GM23338 (cell line): ENCODE measurements at regions not wholly inside any gene's neighbourhood (a gene's known extent, or its start where the extent isn't known, plus 50 kb on each side); places are given as distances from the start of the nearest gene placed in this dataset.

Source experiments
- ATAC-seq: fragments of 200-7000 bp; cut with Tn5 transposase; 3 replicates; pipeline ENCODE4 v1.9.1; 2020
- DNase-seq: peaks from one replicate; pipeline ENCODE4 v3.0.0-alpha.2; 2015; ENCODE audit warnings: low spot score
- H2AFZ ChIP-seq: fragments of 200-600 bp; sonication (generic); 2 replicates; pipeline ENCODE4 v1.8.0; 2016; ENCODE audit warnings: antibody characterized with exemption, mild to moderate bottlenecking, moderate library complexity
- H3F3A ChIP-seq: fragments of 200-600 bp; sonication (generic); replicated peaks from 2 replicates; pipeline ENCODE4 v1.8.0; 2017; ENCODE audit warnings: antibody characterized with exemption, mixed run types, low read depth
- H3K27ac ChIP-seq: fragments of 200-600 bp; sonication (generic); 2 replicates; pipeline ENCODE4 v1.6.1; 2016; ENCODE audit warnings: low read depth
- H3K27me3 ChIP-seq: fragments of 200-600 bp; sonication (generic); 2 replicates; pipeline ENCODE4 v1.8.0; 2016; ENCODE audit warnings: mild to moderate bottlenecking, mixed run types, moderate library complexity; ENCODE audit not compliant: insufficient read depth
- H3K36me3 ChIP-seq: fragments of 200-600 bp; sonication (generic); 2 replicates; pipeline ENCODE4 v1.8.0; 2016; ENCODE audit warnings: mild to moderate bottlenecking; ENCODE audit not compliant: insufficient read depth
- H3K4me1 ChIP-seq: fragments of 200-600 bp; sonication (generic); 2 replicates; pipeline ENCODE4 v1.8.0; 2016; ENCODE audit warnings: mild to moderate bottlenecking, moderate library complexity; ENCODE audit not compliant: insufficient read depth
- H3K4me2 ChIP-seq: fragments of 200-600 bp; sonication (generic); 2 replicates; pipeline ENCODE4 v1.7.1; 2017; ENCODE audit warnings: mixed run types
- H3K4me3 ChIP-seq: fragments of 200-600 bp; sonication (generic); 2 replicates; pipeline ENCODE4 v1.6.1; 2016; ENCODE audit warnings: mixed run types
- H3K79me2 ChIP-seq: fragments of 200-600 bp; sonication (generic); replicated peaks from 2 replicates; pipeline ENCODE4 v1.8.0; 2017; ENCODE audit warnings: mild to moderate bottlenecking; ENCODE audit not compliant: insufficient read depth
- H3K9me2 ChIP-seq: fragments of 200-600 bp; sonication (generic); 2 replicates; pipeline ENCODE4 v1.8.0; 2017; ENCODE audit not compliant: insufficient read depth
- H4K20me1 ChIP-seq: fragments of 200-600 bp; sonication (generic); replicated peaks from 2 replicates; pipeline ENCODE4 v1.8.0; 2017; ENCODE audit warnings: mild to moderate bottlenecking; ENCODE audit not compliant: insufficient read depth
- H3K27ac Mint-ChIP-seq: 2 replicates; pipeline ENCODE4 v1.8.0; 2020; ENCODE audit warnings: inconsistent platforms, mild to moderate bottlenecking, moderate library complexity, mixed read lengths
- H3K27me3 Mint-ChIP-seq: 3 replicates; pipeline ENCODE4 v1.8.0; 2022; ENCODE audit warnings: low read depth, mild to moderate bottlenecking, moderate library complexity, mixed read lengths, inconsistent platforms; ENCODE audit not compliant: insufficient read depth, poor library complexity
- H3K36me3 Mint-ChIP-seq: 3 replicates; pipeline ENCODE4 v1.8.0; 2021; ENCODE audit warnings: low read depth, mild to moderate bottlenecking, inconsistent platforms, moderate library complexity, mixed read lengths
- H3K4me1 Mint-ChIP-seq: 3 replicates; pipeline ENCODE4 v1.8.0; 2020; ENCODE audit warnings: mild to moderate bottlenecking, inconsistent platforms, mixed read lengths
- H3K4me3 Mint-ChIP-seq: 3 replicates; pipeline ENCODE4 v1.8.0; 2021; ENCODE audit warnings: moderate library complexity, mild to moderate bottlenecking, inconsistent platforms, mixed read lengths
- H3K9me3 Mint-ChIP-seq: 3 replicates; pipeline ENCODE4 v1.8.0; 2020; ENCODE audit warnings: moderate library complexity, mild to moderate bottlenecking, inconsistent platforms, mixed read lengths
- EZH2 ChIP-seq: fragments of 200-600 bp; sonication (generic); IDR thresholded peaks from one replicate; pipeline ENCODE4 v1.8.0; 2017; ENCODE audit warnings: antibody characterized with exemption, mild to moderate bottlenecking, low read depth; ENCODE audit not compliant: unreplicated experiment
- EZH2phosphoT487 ChIP-seq: fragments of 200-600 bp; sonication (generic); IDR thresholded peaks from one replicate; pipeline ENCODE4 v1.8.1; 2018; ENCODE audit warnings: antibody characterized with exemption; ENCODE audit not compliant: unreplicated experiment
- JUNB ChIP-seq: IDR thresholded peaks from one replicate; pipeline ENCODE4 v1.6.1; 2016; ENCODE audit warnings: antibody characterized with exemption; ENCODE audit not compliant: unreplicated experiment
- NANOG ChIP-seq: IDR thresholded peaks from 2 replicates; pipeline ENCODE4 v1.6.1; 2016; ENCODE audit warnings: antibody characterized with exemption, borderline replicate concordance
- POLR2AphosphoS5 ChIP-seq: IDR thresholded peaks from 2 replicates; pipeline ENCODE4 v1.6.1; 2016; ENCODE audit warnings: antibody characterized with exemption, low read depth
- STAT1 ChIP-seq: IDR thresholded peaks from one replicate; pipeline ENCODE4 v1.6.1; 2016; ENCODE audit warnings: antibody characterized with exemption; ENCODE audit not compliant: unreplicated experiment
- ZNF114 ChIP-seq: fragments of 250-450 bp; sonication (Bioruptor Pico); IDR thresholded peaks from 2 replicates; pipeline ENCODE4 v1.5.0; 2020; ENCODE audit warnings: mild to moderate bottlenecking, moderate library complexity
- ZNF331 ChIP-seq: fragments of 250-450 bp; sonication (Bioruptor Pico); IDR thresholded peaks from 2 replicates; pipeline ENCODE4 v1.5.0; 2020; ENCODE audit warnings: low read depth, mild to moderate bottlenecking, moderate library complexity
- TF ChIP-seq, protein P1 (sequence below), 2 experiments: fragments of 200-600 bp in 1 of 2; sonication (generic) in 1 of 2; conservative IDR thresholded peaks; 2 replicates each; pipeline versions ENCODE4 v1.5.1 to v1.6.1; 2016 to 2017; ENCODE audit warnings: antibody characterized with exemption in 2 of 2, low read depth in 2 of 2, mild to moderate bottlenecking in 2 of 2, moderate library complexity in 1 of 2
- TF ChIP-seq, protein P2 (sequence below): IDR thresholded peaks from one replicate; pipeline ENCODE4 v1.6.1; 2018; ENCODE audit warnings: antibody characterized with exemption; ENCODE audit not compliant: unreplicated experiment
- TF ChIP-seq, protein P3 (sequence below): IDR thresholded peaks from 2 replicates; pipeline ENCODE4 v1.6.1; 2016; ENCODE audit warnings: antibody characterized with exemption

DNA sequence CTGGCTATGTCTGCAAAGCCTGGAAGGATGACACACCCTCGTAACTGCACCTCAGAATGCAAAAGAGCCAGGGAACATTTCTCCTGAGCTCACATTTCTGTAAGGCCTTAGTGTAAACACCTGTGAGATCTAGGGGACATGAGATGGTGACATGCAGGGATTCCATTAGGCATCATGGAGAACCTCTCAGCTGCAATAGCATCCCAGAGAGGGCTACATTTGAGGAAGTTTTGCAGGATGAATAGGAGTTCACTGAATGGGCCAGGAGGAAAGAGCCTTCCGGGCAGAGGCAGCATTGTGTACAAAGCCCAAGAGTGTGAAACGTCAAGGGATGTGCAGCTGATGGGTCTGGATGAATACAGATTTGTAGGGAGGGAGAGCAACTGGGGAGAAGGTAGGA, 223.0 kb upstream of the RPL38 start:
- Histone ChIP-seq H3K4me1 (no peaks in the 10 kb centered on the region), H3K79me2 (no peaks in the 10 kb centered on the region), H3K9me2 (0 out of 2 replicates have a peak, but pooled peaks cover 4% of the 10 kb centered on the region), H3F3A (no peaks in the 10 kb centered on the region), H3K36me3 (no peaks in the 10 kb centered on the region), H3K4me3 (no peak overlapping the region), H3K4me2 (no peak overlapping the region), H4K20me1 (no peaks in the 10 kb centered on the region), H3K27ac (no peak overlapping the region), H3K27me3 (no peaks in the 10 kb centered on the region), H2AFZ (no peak overlapping the region)
- H3K4me1 Mint-ChIP-seq = peaks cover 16% of the 10 kb centered on the region
- TF ChIP-seq EZH2 (no peak), STAT1 (no peak)
- ATAC-seq (no peak), DNase-seq (no peak)
- H3K36me3 Mint-ChIP-seq = no peaks in the 10 kb centered on the region
- no peak overlapping the region for H3K27ac Mint-ChIP-seq
- H3K4me3 Mint-ChIP-seq = no peak overlapping the region
- peaks cover 8% of the 10 kb centered on the region for H3K27me3 Mint-ChIP-seq
- no peaks in the 10 kb centered on the region; the same call in 1 of the 3 replicates for H3K9me3 Mint-ChIP-seq

DNA sequence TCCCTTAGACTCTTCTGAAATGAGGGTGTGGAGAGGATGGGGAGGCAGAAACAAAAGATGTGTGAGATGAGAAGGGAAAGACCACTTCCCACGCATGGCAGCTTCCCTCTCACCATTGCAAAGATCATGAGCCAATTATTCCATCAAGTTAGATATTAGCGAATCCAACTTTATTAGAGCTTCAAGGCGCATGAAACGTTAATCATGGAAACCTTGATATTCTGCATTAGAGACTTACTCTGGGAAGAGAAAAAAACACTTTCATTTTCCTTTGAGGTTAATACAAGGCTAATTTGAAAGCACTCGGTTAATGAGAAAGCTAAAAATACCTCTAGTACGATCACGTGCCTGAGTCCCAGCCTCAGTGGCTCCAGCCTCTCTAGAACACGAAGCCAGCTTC, 220.6 kb upstream of the RPL38 start:
- 0 out of 2 replicates have a peak, but pooled peaks cover 4% of the 10 kb centered on the region for H3K9me2 ChIP-seq
- H3F3A ChIP-seq = no peaks in the 10 kb centered on the region
- peaks cover 14% of the 10 kb centered on the region; the same call in 2 of the 3 replicates for H3K4me1 Mint-ChIP-seq
- no peak for TF ChIP-seq ZNF114 (CRISPR knock-in tag)
- TF ChIP-seq NANOG = no peak
- TF ChIP-seq EZH2 = no peak
- no peak for TF ChIP-seq POLR2AphosphoS5
- TF ChIP-seq, protein P1, sequence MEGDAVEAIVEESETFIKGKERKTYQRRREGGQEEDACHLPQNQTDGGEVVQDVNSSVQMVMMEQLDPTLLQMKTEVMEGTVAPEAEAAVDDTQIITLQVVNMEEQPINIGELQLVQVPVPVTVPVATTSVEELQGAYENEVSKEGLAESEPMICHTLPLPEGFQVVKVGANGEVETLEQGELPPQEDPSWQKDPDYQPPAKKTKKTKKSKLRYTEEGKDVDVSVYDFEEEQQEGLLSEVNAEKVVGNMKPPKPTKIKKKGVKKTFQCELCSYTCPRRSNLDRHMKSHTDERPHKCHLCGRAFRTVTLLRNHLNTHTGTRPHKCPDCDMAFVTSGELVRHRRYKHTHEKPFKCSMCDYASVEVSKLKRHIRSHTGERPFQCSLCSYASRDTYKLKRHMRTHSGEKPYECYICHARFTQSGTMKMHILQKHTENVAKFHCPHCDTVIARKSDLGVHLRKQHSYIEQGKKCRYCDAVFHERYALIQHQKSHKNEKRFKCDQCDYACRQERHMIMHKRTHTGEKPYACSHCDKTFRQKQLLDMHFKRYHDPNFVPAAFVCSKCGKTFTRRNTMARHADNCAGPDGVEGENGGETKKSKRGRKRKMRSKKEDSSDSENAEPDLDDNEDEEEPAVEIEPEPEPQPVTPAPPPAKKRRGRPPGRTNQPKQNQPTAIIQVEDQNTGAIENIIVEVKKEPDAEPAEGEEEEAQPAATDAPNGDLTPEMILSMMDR (conservative IDR thresholded peaks at IDR 0.05; ENCODE audit: low read depth in 2 of 2) = no peak
- TF ChIP-seq JUNB = no peak
- no peak for TF ChIP-seq STAT1
- TF ChIP-seq ZNF331 (CRISPR knock-in tag) = no peak
- no peak for TF ChIP-seq EZH2phosphoT487
- TF ChIP-seq, protein P2, sequence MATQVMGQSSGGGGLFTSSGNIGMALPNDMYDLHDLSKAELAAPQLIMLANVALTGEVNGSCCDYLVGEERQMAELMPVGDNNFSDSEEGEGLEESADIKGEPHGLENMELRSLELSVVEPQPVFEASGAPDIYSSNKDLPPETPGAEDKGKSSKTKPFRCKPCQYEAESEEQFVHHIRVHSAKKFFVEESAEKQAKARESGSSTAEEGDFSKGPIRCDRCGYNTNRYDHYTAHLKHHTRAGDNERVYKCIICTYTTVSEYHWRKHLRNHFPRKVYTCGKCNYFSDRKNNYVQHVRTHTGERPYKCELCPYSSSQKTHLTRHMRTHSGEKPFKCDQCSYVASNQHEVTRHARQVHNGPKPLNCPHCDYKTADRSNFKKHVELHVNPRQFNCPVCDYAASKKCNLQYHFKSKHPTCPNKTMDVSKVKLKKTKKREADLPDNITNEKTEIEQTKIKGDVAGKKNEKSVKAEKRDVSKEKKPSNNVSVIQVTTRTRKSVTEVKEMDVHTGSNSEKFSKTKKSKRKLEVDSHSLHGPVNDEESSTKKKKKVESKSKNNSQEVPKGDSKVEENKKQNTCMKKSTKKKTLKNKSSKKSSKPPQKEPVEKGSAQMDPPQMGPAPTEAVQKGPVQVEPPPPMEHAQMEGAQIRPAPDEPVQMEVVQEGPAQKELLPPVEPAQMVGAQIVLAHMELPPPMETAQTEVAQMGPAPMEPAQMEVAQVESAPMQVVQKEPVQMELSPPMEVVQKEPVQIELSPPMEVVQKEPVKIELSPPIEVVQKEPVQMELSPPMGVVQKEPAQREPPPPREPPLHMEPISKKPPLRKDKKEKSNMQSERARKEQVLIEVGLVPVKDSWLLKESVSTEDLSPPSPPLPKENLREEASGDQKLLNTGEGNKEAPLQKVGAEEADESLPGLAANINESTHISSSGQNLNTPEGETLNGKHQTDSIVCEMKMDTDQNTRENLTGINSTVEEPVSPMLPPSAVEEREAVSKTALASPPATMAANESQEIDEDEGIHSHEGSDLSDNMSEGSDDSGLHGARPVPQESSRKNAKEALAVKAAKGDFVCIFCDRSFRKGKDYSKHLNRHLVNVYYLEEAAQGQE = no peak
- TF ChIP-seq, protein P3, sequence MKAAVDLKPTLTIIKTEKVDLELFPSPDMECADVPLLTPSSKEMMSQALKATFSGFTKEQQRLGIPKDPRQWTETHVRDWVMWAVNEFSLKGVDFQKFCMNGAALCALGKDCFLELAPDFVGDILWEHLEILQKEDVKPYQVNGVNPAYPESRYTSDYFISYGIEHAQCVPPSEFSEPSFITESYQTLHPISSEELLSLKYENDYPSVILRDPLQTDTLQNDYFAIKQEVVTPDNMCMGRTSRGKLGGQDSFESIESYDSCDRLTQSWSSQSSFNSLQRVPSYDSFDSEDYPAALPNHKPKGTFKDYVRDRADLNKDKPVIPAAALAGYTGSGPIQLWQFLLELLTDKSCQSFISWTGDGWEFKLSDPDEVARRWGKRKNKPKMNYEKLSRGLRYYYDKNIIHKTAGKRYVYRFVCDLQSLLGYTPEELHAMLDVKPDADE = no peak

More for the DNA sequence above, 220.6 kb upstream of the RPL38 start:
- H3K27ac ChIP-seq = no peak overlapping the region
- no peak overlapping the region for H3K4me3 Mint-ChIP-seq
- no peaks in the 10 kb centered on the region for H4K20me1 ChIP-seq
- H3K27me3 ChIP-seq = no peaks in the 10 kb centered on the region
- no peak for ATAC-seq
- DNase-seq = no peak
- H3K4me1 ChIP-seq = no peaks in the 10 kb centered on the region
- H3K36me3 ChIP-seq = no peaks in the 10 kb centered on the region
- H3K36me3 Mint-ChIP-seq = no peaks in the 10 kb centered on the region
- peaks cover 5% of the 10 kb centered on the region for H3K27me3 Mint-ChIP-seq
- no peak overlapping the region for H3K4me3 ChIP-seq
- no peak overlapping the region for H3K27ac Mint-ChIP-seq
- H3K9me3 Mint-ChIP-seq = no peaks in the 10 kb centered on the region; the same call in 1 of the 3 replicates
- no peaks in the 10 kb centered on the region for H3K79me2 ChIP-seq
- no peak overlapping the region for H2AFZ ChIP-seq
- no peak overlapping the region for H3K4me2 ChIP-seq
